Pons (tissue), 1 donor: ENCODE measurements at regions not wholly inside any gene's neighbourhood (a gene's known extent, or its start where the extent isn't known, plus 50 kb on each side); places are given as distances from the start of the nearest gene placed in this dataset.

Experiments
- DNase-seq: peaks from one replicate; pipeline ENCODE4 v3.0.0-alpha.2; 2016; ENCODE audit warnings: low spot score

GRCh38 chr9:32837551-32838058 is 54.3 kb downstream of the TMEM215 start:
- DNase-seq: no peak

GRCh38 chr9:32839013-32839885 is 55.9 kb downstream of the TMEM215 start:
- no peak for DNase-seq

- no peak for DNase-seq
These were observed 58.0 kb downstream of the TMEM215 start for GRCh38 chr9:32841314-32841713.

- DNase-seq: no peak
These were observed 60.0 kb downstream of the TMEM215 start for GRCh38 chr9:32843295-32843694.

- DNase-seq: no peak
These were observed 60.9 kb downstream of the TMEM215 start for GRCh38 chr9:32844259-32844658.

GRCh38 chr9:32854271-32854670 is 70.9 kb downstream of the TMEM215 start:
- no peak for DNase-seq

GRCh38 chr9:32855752-32856151 is 72.4 kb downstream of the TMEM215 start:
- no peak for DNase-seq

GRCh38 chr9:32863291-32863690 is 80.0 kb downstream of the TMEM215 start:
- no peak for DNase-seq

- DNase-seq: no peak
These were observed 81.6 kb downstream of the TMEM215 start for GRCh38 chr9:32864971-32865370.

- no peak for DNase-seq
These were observed 82.9 kb downstream of the TMEM215 start for GRCh38 chr9:32866273-32866672.

GRCh38 chr9:32867026-32867425 is 83.7 kb downstream of the TMEM215 start:
- no peak for DNase-seq

GRCh38 chr9:32867601-32868204 is 84.4 kb downstream of the TMEM215 start:
- DNase-seq: no peak

GRCh38 chr9:32869404-32869803 is 86.1 kb downstream of the TMEM215 start:
- no peak for DNase-seq

- DNase-seq: no peak
These were observed 89.8 kb downstream of the TMEM215 start for GRCh38 chr9:32873131-32873530.

- no peak for DNase-seq
These were observed 90.2 kb downstream of the TMEM215 start for GRCh38 chr9:32873553-32873952.

GRCh38 chr9:32875242-32875641 is 91.9 kb downstream of the TMEM215 start:
- peak; percentile 6 for DNase-seq

GRCh38 chr9:32875748-32876147 is 92.4 kb downstream of the TMEM215 start:
- DNase-seq: no peak

- DNase-seq: no peak
These were observed 93.8 kb downstream of the TMEM215 start for GRCh38 chr9:32877103-32877502.

GRCh38 chr9:32877639-32878217 is 94.4 kb downstream of the TMEM215 start:
- DNase-seq: no peak

GRCh38 chr9:32879335-32879734 is 96.0 kb downstream of the TMEM215 start:
- no peak for DNase-seq

- peak; percentile 46 for DNase-seq
These were observed 98.6 kb downstream of the TMEM215 start for GRCh38 chr9:32881948-32882347.

GRCh38 chr9:32882705-32883104 is 99.4 kb downstream of the TMEM215 start:
- no peak for DNase-seq

GRCh38 chr9:32884482-32884881 is 101.1 kb downstream of the TMEM215 start:
- DNase-seq: no peak
